H9 (cell line): ENCODE measurements at regions not wholly inside any gene's neighbourhood (a gene's known extent, or its start where the extent isn't known, plus 50 kb on each side); places are given as distances from the start of the nearest gene placed in this dataset.
"Not testable (repeated sequence)": the region's sequence is repeated elsewhere in the genome, so short reads cannot be mapped to it uniquely, and the experiment has no call there.

Experiments
- DNase-seq: peaks from one replicate; pipeline ENCODE4 v3.0.0-alpha.2; 2017
- H2AFZ ChIP-seq: one replicate; pipeline ENCODE4 v1.6.1; 2013; ENCODE audit warnings: mild to moderate bottlenecking, low read length, control low read depth, moderate library complexity
- H2AK5ac ChIP-seq: 2 replicates; pipeline ENCODE4 v1.6.1; 2013; ENCODE audit warnings: low read length, control low read depth, mixed read lengths; ENCODE audit not compliant: insufficient read length
- H2BK120ac ChIP-seq: one replicate; pipeline ENCODE4 v1.6.1; 2013; ENCODE audit warnings: low read depth, mild to moderate bottlenecking, low read length, control low read depth, inconsistent platforms; ENCODE audit not compliant: poor library complexity, severe bottlenecking
- H2BK12ac ChIP-seq: 2 replicates; pipeline ENCODE4 v1.6.1; 2013; ENCODE audit warnings: low read length, control low read depth, mixed read lengths, low read depth; ENCODE audit not compliant: insufficient read length
- H2BK15ac ChIP-seq: 2 replicates; pipeline ENCODE4 v1.6.1; 2013; ENCODE audit warnings: low read depth, low read length, control low read depth
- H2BK20ac ChIP-seq: one replicate; pipeline ENCODE4 v1.6.1; 2013; ENCODE audit warnings: low read depth, mild to moderate bottlenecking, low read length, control low read depth, inconsistent platforms; ENCODE audit not compliant: poor library complexity, severe bottlenecking
- H2BK5ac ChIP-seq: 2 replicates; pipeline ENCODE4 v1.6.1; 2013; ENCODE audit warnings: low read length, control low read depth, mixed read lengths; ENCODE audit not compliant: insufficient read length
- H3K14ac ChIP-seq: 2 replicates; pipeline ENCODE4 v1.6.1; 2013; ENCODE audit warnings: low read length, control low read depth; ENCODE audit not compliant: insufficient read depth
- H3K18ac ChIP-seq: 2 replicates; pipeline ENCODE4 v1.6.1; 2013; ENCODE audit warnings: low read depth, mild to moderate bottlenecking, mixed read lengths, low read length, control low read depth; ENCODE audit not compliant: insufficient read length
- H3K23ac ChIP-seq: 2 replicates; pipeline ENCODE4 v1.6.1; 2013; ENCODE audit warnings: low read length, control low read depth, mixed read lengths, low read depth; ENCODE audit not compliant: insufficient read length
- H3K23me2 ChIP-seq: 2 replicates; pipeline ENCODE4 v1.6.1; 2013; ENCODE audit warnings: low read depth, mild to moderate bottlenecking, mixed read lengths, low read length, control low read depth; ENCODE audit not compliant: insufficient read length, poor library complexity, severe bottlenecking
- H3K27ac ChIP-seq: 2 replicates; pipeline ENCODE4 v1.5.1; 2013; ENCODE audit warnings: low read length, control low read depth, mixed read lengths, low read depth; ENCODE audit not compliant: insufficient read length
- H3K27me3 ChIP-seq: 2 replicates; pipeline ENCODE4 v1.6.1; 2013; ENCODE audit warnings: low read length, control low read depth, inconsistent platforms; ENCODE audit not compliant: insufficient read depth
- H3K4ac ChIP-seq: 2 replicates; pipeline ENCODE4 v1.6.1; 2013; ENCODE audit warnings: low read depth, mild to moderate bottlenecking, control low read depth, inconsistent platforms, low read length, moderate library complexity
- H3K4me1 ChIP-seq: 2 replicates; pipeline ENCODE4 v1.6.1; 2013; ENCODE audit warnings: low read length, control low read depth, inconsistent platforms; ENCODE audit not compliant: insufficient read depth
- H3K4me2 ChIP-seq: 2 replicates; pipeline ENCODE4 v1.6.1; 2013; ENCODE audit warnings: low read length, control low read depth, mixed read lengths; ENCODE audit not compliant: insufficient read length, insufficient read depth
- H3K56ac ChIP-seq: 2 replicates; pipeline ENCODE4 v1.6.1; 2013; ENCODE audit warnings: low read depth, mild to moderate bottlenecking, mixed read lengths, low read length, control low read depth; ENCODE audit not compliant: insufficient read length
- H3K79me1 ChIP-seq: 2 replicates; pipeline ENCODE4 v1.6.1; 2013; ENCODE audit warnings: low read depth, mild to moderate bottlenecking, moderate library complexity, low read length, control low read depth, inconsistent platforms; ENCODE audit not compliant: insufficient read depth, poor library complexity, severe bottlenecking
- H3K79me2 ChIP-seq: 2 replicates; pipeline ENCODE4 v1.6.1; 2013; ENCODE audit warnings: low read length, control low read depth, inconsistent platforms; ENCODE audit not compliant: insufficient read depth
- H3K9ac ChIP-seq: 2 replicates; pipeline ENCODE4 v1.6.1; 2013; ENCODE audit warnings: low read length, control low read depth, mixed read lengths; ENCODE audit not compliant: insufficient read length; ENCODE audit errors: extremely low read depth
- H3K9me3 ChIP-seq: one replicate; pipeline ENCODE4 v1.6.1; 2013; ENCODE audit warnings: low read depth, low read length, inconsistent platforms; ENCODE audit not compliant: control insufficient read depth
- H3T11ph ChIP-seq: one replicate; pipeline ENCODE4 v1.6.1; 2013; ENCODE audit warnings: mild to moderate bottlenecking, low read length, control low read depth, inconsistent platforms
- H4K20me1 ChIP-seq: one replicate; pipeline ENCODE4 v1.6.1; 2013; ENCODE audit not compliant: control insufficient read depth, insufficient read length, insufficient read depth
- H4K5ac ChIP-seq: 2 replicates; pipeline ENCODE4 v1.6.1; 2013; ENCODE audit warnings: low read depth, mild to moderate bottlenecking, mixed read lengths, low read length, control low read depth; ENCODE audit not compliant: insufficient read length
- H4K8ac ChIP-seq: replicated peaks from 2 replicates; pipeline ENCODE4 v1.6.1; 2013; ENCODE audit warnings: low read length, control low read depth, mixed read lengths, low read depth; ENCODE audit not compliant: insufficient read length
- H4K91ac ChIP-seq: 2 replicates; pipeline ENCODE4 v1.6.1; 2013; ENCODE audit warnings: low read depth, mild to moderate bottlenecking, moderate library complexity, mixed read lengths, low read length, control low read depth; ENCODE audit not compliant: insufficient read length
- H3K27ac Mint-ChIP-seq, 3 experiments: 2 replicates in 2 of 3; 3 replicates in 1 of 3; pipeline ENCODE4 v1.8.0; 2020 to 2021; ENCODE audit warnings: mixed read lengths in 3 of 3, mild to moderate bottlenecking in 1 of 3, moderate library complexity in 1 of 3
- H3K27me3 Mint-ChIP-seq: 2 replicates; pipeline ENCODE4 v1.8.0; 2021; ENCODE audit warnings: low read depth, mild to moderate bottlenecking, moderate library complexity, mixed read lengths
- H3K36me3 Mint-ChIP-seq, 3 experiments: 2 replicates in 2 of 3; 3 replicates in 1 of 3; pipeline ENCODE4 v1.8.0; 2020 to 2021; ENCODE audit warnings: low read depth in 3 of 3, mixed read lengths in 3 of 3; ENCODE audit not compliant: insufficient read depth in 1 of 3
- H3K4me1 Mint-ChIP-seq, 2 experiments: 2 replicates each; pipeline ENCODE4 v1.8.0; 2020; ENCODE audit warnings: mixed read lengths in 2 of 2
- H3K4me3 Mint-ChIP-seq, 2 experiments: 2 replicates in 1 of 2; 3 replicates in 1 of 2; pipeline ENCODE4 v1.8.0; 2020 to 2021; ENCODE audit warnings: mild to moderate bottlenecking in 2 of 2, mixed read lengths in 2 of 2, moderate library complexity in 1 of 2
- H3K9me3 Mint-ChIP-seq, 2 experiments: 2 replicates in 1 of 2; 3 replicates in 1 of 2; pipeline ENCODE4 v1.8.0; 2020; ENCODE audit warnings: mild to moderate bottlenecking in 2 of 2, mixed read lengths in 2 of 2, moderate library complexity in 1 of 2
- WGBS: extraction: QIAGEN DNeasy Blood & Tissue Kit; methylation state at CpG from one replicate; pipeline ENCODE4 v1.1.7; 2013; ENCODE audit warnings: missing lambda C conversion rate, low lambda C conversion rate, mixed read lengths; ENCODE audit not compliant: insufficient read length; ENCODE audit errors: extremely low coverage; 5-methylcytosine and 5-hydroxymethylcytosine counted together
- TF ChIP-seq, protein P1 (sequence below): fragments of 200-600 bp; sonication (generic); conservative IDR thresholded peaks from 3 replicates; pipeline ENCODE4 v1.8.0; 2021; ENCODE audit warnings: antibody characterized with exemption, mild to moderate bottlenecking

DNA sequence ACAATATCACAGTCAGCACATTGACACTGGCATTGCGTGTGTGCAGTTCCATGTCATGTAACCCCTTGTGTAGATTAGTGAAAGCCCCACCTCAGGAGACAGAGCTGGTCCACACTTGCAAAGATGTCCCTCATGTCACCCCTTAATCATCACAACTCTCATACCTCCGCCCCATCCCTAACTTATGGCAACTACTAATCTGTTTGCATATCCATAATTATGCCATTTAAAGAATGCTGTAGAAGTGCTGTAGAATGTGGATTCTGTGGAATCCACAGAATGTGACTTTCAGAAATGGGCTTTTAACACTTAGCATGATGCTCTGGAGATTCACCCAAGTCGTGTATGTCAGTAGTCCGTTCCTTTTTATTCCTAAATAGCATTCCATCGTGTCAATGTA is 102.8 kb upstream of the VSTM2A start:
- no peak overlapping the region for H3K4me3 Mint-ChIP-seq
- WGBS = no CpG with 5 or more reads among the region's 5 CpGs
- H3K27me3 Mint-ChIP-seq = no peaks in the 10 kb centered on the region
- Histone ChIP-seq H3K18ac (no peak overlapping the region), H3K23me2 (no peaks in the 10 kb centered on the region), H2BK12ac (no peak overlapping the region), H3K27ac (no peak overlapping the region), H2AK5ac (no peak overlapping the region), H3K56ac (no peak overlapping the region), H3K4ac (no peak overlapping the region), H3K79me2 (no peaks in the 10 kb centered on the region), H4K20me1 (no peaks in the 10 kb centered on the region), H4K5ac (no peak overlapping the region), H3K9me3 (no peaks in the 10 kb centered on the region), H3K4me1 (no peaks in the 10 kb centered on the region), H2AFZ (no peak overlapping the region), H3K27me3 (no peaks in the 10 kb centered on the region), H4K8ac (no peak overlapping the region), H3K14ac (no peak overlapping the region), H2BK15ac (no peak overlapping the region), H4K91ac (no peak overlapping the region), H2BK5ac (no peak overlapping the region), H3K4me2 (no peak overlapping the region), H3K23ac (no peak overlapping the region), H2BK120ac (no peak overlapping the region), H2BK20ac (no peak overlapping the region), H3K79me1 (no peaks in the 10 kb centered on the region), H3T11ph (no peak overlapping the region), H3K9ac (no peak overlapping the region)
- no peak overlapping the region for H3K27ac Mint-ChIP-seq
- H3K4me1 Mint-ChIP-seq = no peaks in the 10 kb centered on the region
- no peak for DNase-seq
- H3K36me3 Mint-ChIP-seq = peaks cover 4 to 21% (median 7%) of the 10 kb centered on the region in 3 experiments; a peak in 6 of 7 replicates
- H3K9me3 Mint-ChIP-seq = peaks cover 21 to 24% of the 10 kb centered on the region in 2 experiments
- TF ChIP-seq, protein P1, sequence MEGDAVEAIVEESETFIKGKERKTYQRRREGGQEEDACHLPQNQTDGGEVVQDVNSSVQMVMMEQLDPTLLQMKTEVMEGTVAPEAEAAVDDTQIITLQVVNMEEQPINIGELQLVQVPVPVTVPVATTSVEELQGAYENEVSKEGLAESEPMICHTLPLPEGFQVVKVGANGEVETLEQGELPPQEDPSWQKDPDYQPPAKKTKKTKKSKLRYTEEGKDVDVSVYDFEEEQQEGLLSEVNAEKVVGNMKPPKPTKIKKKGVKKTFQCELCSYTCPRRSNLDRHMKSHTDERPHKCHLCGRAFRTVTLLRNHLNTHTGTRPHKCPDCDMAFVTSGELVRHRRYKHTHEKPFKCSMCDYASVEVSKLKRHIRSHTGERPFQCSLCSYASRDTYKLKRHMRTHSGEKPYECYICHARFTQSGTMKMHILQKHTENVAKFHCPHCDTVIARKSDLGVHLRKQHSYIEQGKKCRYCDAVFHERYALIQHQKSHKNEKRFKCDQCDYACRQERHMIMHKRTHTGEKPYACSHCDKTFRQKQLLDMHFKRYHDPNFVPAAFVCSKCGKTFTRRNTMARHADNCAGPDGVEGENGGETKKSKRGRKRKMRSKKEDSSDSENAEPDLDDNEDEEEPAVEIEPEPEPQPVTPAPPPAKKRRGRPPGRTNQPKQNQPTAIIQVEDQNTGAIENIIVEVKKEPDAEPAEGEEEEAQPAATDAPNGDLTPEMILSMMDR = no peak

DNA sequence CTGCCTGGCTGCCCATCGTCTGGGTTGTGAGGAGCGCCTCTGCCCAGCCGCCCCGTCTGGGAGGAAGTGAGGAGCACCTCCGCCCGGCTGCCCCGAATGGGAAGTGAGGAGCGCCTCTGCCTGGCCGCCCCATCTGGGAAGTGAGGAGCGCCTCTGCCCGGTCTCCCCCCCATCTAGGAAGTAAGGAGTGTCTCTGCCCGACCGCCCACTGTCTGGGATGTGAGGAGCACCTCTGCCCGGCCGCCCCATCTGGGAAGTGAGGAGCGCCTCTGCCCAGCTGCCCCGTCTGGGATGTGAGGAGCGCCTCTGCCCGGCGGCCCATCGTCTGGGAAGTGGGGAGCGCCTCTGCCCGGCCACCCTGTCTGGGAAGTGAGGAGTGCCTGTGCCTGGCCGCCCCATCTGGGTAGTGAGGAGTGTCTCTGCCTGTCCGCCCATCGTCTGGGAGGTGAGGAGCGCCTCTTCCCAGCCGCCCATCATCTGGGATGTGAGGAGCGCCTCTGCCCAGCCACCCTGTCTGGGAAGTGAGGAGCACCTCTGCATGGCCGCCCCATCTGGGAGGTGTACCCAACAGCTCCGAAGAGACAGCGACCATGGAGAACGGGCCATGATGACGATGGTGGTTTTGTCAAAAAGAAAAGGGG is 98.0 kb upstream of the VSTM2A start:
- H3K23ac ChIP-seq, H3K14ac ChIP-seq, H2AK5ac ChIP-seq, H3K4me1 Mint-ChIP-seq, H3K4me1 ChIP-seq, H4K5ac ChIP-seq, H3K23me2 ChIP-seq, H4K20me1 ChIP-seq, H3K79me1 ChIP-seq, H3K27me3 ChIP-seq, H2BK15ac ChIP-seq, H4K8ac ChIP-seq, H3K18ac ChIP-seq, H3K27me3 Mint-ChIP-seq, H3K9me3 ChIP-seq, H3K4ac ChIP-seq, H3K9ac ChIP-seq, H3K27ac ChIP-seq, H3T11ph ChIP-seq, H3K79me2 ChIP-seq, H2BK5ac ChIP-seq, H2AFZ ChIP-seq, H4K91ac ChIP-seq, H3K56ac ChIP-seq, H3K27ac Mint-ChIP-seq, H3K4me3 Mint-ChIP-seq, H2BK12ac ChIP-seq, H2BK120ac ChIP-seq, DNase-seq, H3K4me2 ChIP-seq, H2BK20ac ChIP-seq: not testable (repeated sequence)
- Mint-ChIP-seq H3K9me3 (peaks cover 32 to 38% of the 10 kb centered on the region in 2 experiments), H3K36me3 (peaks cover 7 to 39% (median 16%) of the 10 kb centered on the region in 3 experiments)
- WGBS = no CpG with 5 or more reads among the region's 34 CpGs
